ENCODE measurements at regions not wholly inside any gene's neighbourhood (a gene's known extent, or its start where the extent isn't known, plus 50 kb on each side); places are given as distances from the start of the nearest gene placed in this dataset.

DNA sequence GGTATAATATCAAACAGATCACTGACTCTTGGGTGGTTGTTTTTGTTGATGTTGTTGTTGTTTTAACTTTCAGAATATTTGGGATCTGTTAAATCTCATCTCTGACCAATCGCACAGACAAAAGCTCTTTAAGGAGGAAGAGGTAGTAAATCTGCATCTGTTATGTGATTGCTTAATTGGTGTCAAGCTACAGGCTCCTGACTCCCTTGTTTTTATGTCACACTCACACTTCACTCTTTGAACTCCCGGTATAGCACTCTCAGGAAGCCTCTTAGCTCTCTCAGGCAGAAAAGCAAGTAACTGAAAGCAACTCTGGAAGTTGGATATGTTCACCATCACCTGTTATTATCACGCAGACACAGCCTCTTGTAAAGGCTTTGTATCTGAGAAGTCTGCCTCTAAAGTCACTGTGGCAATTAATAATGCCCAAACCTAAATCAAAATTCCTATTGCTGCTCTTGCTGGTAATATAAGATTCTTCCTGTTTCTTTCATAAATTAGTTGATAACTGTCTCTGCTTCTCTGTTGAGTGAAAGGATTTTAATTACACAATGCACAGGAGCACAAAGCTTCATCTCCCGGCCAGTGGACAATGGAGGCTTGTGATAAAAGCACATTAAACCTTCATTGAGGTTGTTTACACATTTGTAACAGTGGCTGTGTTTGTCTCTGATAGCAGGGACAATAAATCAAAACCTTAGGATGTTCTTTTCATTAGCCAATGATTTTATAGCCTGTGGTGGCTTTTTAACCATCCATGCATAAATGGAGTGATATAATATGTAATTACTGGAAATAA, 576.7 kb downstream of the MFSD1 start:
- H3K9me3 ChIP-seq: no peaks in the 10 kb centered on the region
- H3K9ac ChIP-seq: no peak overlapping the region
- no peak overlapping the region for H3K4me3 ChIP-seq (ENCODE audit: low read depth in 2 of 2, low read length in 1 of 2)
- no peak overlapping the region for H3K27ac ChIP-seq (ENCODE audit: low read depth in 2 of 2, low read length in 1 of 2)
- H4K20me1 ChIP-seq (ENCODE audit: insufficient read depth): no peaks in the 10 kb centered on the region
- no peaks in the 10 kb centered on the region for H3K36me3 ChIP-seq (replicated peaks in 1 of 2; ENCODE audit: control insufficient read depth in 1 of 2, insufficient read depth in 2 of 2, low read length in 1 of 2)
- H3K9me2 ChIP-seq: no peaks in the 10 kb centered on the region
- H3K4me1 ChIP-seq (ENCODE audit: control insufficient read depth in 1 of 2, insufficient read depth in 2 of 2, low read depth in 1 of 2, low read length in 1 of 2): no peaks in the 10 kb centered on the region
- POLR2A ChIA-PET: no interaction called here
- DNase-seq: no peak
- no peak overlapping the region for H2AFZ ChIP-seq (ENCODE audit: low read depth)
- 21% methylated on average over 4 of the region's 4 CpGs for WGBS (ENCODE audit: low lambda C conversion rate)
- no peaks in the 10 kb centered on the region for H3K79me2 ChIP-seq (ENCODE audit: insufficient read depth)
- no peaks in the 10 kb centered on the region for H3F3A ChIP-seq (replicated peaks; ENCODE audit: insufficient read depth)
- H3K4me2 ChIP-seq: no peak overlapping the region
- H3K27me3 ChIP-seq (ENCODE audit: insufficient read depth): no peaks in the 10 kb centered on the region
- no peak for TF ChIP-seq PBX3 (IDR thresholded peaks at IDR 0.05)
- TF ChIP-seq RXRA (IDR thresholded peaks at IDR 0.05; ENCODE audit: borderline replicate concordance, low read depth): no peak
- no peak for TF ChIP-seq FOXJ3 (CRISPR knock-in tag; IDR thresholded peaks at IDR 0.05)
- TF ChIP-seq, protein P1, sequence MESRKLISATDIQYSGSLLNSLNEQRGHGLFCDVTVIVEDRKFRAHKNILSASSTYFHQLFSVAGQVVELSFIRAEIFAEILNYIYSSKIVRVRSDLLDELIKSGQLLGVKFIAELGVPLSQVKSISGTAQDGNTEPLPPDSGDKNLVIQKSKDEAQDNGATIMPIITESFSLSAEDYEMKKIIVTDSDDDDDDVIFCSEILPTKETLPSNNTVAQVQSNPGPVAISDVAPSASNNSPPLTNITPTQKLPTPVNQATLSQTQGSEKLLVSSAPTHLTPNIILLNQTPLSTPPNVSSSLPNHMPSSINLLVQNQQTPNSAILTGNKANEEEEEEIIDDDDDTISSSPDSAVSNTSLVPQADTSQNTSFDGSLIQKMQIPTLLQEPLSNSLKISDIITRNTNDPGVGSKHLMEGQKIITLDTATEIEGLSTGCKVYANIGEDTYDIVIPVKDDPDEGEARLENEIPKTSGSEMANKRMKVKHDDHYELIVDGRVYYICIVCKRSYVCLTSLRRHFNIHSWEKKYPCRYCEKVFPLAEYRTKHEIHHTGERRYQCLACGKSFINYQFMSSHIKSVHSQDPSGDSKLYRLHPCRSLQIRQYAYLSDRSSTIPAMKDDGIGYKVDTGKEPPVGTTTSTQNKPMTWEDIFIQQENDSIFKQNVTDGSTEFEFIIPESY (IDR thresholded peaks at IDR 0.05; ENCODE audit: borderline replicate concordance, low read depth): no peak
- no peak for TF ChIP-seq REST (IDR thresholded peaks at IDR 0.05; ENCODE audit: low read depth, low read length)
- no peak for TF ChIP-seq SMC3 (IDR thresholded peaks at IDR 0.05; ENCODE audit: low read depth, low read length)
- TF ChIP-seq JUND (IDR thresholded peaks at IDR 0.05): no peak
- no peak for TF ChIP-seq EP300 (IDR thresholded peaks at IDR 0.05; ENCODE audit: borderline replicate concordance in 1 of 2, low read depth in 1 of 2, low read length in 1 of 2)
- TF ChIP-seq NRF1 (IDR thresholded peaks at IDR 0.05; ENCODE audit: low read depth, low read length): no peak
- TF ChIP-seq FOXM1 (IDR thresholded peaks at IDR 0.05; ENCODE audit: low read depth): no peak
- no peak for TF ChIP-seq TAF1 (IDR thresholded peaks at IDR 0.05; ENCODE audit: borderline replicate concordance, low read depth, low read length)
- TF ChIP-seq, protein P2, sequence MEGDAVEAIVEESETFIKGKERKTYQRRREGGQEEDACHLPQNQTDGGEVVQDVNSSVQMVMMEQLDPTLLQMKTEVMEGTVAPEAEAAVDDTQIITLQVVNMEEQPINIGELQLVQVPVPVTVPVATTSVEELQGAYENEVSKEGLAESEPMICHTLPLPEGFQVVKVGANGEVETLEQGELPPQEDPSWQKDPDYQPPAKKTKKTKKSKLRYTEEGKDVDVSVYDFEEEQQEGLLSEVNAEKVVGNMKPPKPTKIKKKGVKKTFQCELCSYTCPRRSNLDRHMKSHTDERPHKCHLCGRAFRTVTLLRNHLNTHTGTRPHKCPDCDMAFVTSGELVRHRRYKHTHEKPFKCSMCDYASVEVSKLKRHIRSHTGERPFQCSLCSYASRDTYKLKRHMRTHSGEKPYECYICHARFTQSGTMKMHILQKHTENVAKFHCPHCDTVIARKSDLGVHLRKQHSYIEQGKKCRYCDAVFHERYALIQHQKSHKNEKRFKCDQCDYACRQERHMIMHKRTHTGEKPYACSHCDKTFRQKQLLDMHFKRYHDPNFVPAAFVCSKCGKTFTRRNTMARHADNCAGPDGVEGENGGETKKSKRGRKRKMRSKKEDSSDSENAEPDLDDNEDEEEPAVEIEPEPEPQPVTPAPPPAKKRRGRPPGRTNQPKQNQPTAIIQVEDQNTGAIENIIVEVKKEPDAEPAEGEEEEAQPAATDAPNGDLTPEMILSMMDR (IDR thresholded peaks at IDR 0.05): no peak
- TF ChIP-seq, protein P3, sequence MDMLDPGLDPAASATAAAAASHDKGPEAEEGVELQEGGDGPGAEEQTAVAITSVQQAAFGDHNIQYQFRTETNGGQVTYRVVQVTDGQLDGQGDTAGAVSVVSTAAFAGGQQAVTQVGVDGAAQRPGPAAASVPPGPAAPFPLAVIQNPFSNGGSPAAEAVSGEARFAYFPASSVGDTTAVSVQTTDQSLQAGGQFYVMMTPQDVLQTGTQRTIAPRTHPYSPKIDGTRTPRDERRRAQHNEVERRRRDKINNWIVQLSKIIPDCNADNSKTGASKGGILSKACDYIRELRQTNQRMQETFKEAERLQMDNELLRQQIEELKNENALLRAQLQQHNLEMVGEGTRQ (IDR thresholded peaks at IDR 0.05; ENCODE audit: borderline replicate concordance, low read depth, low read length): no peak
- TF ChIP-seq IRF3 (IDR thresholded peaks at IDR 0.05; ENCODE audit: low read depth, low read length): no peak
- no peak for TF ChIP-seq GATA2 (CRISPR knock-in tag; IDR thresholded peaks at IDR 0.05)
- no peak for TF ChIP-seq NFIC (IDR thresholded peaks at IDR 0.05; ENCODE audit: borderline replicate concordance)
- no peak for TF ChIP-seq EZH2phosphoT487 (IDR thresholded peaks at IDR 0.05; ENCODE audit: borderline replicate concordance, low read depth)
- TF ChIP-seq SIN3A (IDR thresholded peaks at IDR 0.05; ENCODE audit: borderline replicate concordance, low read depth, low read length): no peak
- TF ChIP-seq MEF2A (IDR thresholded peaks at IDR 0.05; ENCODE audit: borderline replicate concordance, low read depth): no peak
- no peak for TF ChIP-seq RAD21 (IDR thresholded peaks at IDR 0.05; ENCODE audit: low read length)
- CTCF ChIA-PET: interaction anchor here (0.5 to 1.5 kb wide), 3 partner anchors 162 to 426 kb away, joined by 3 to 4 read pairs (median 3); no protein-coding TSS in a partner anchor
